Activated T-helper 1 cell treated with anti-CD3 and anti-CD28 coated beads, Interleukin-12 subunit alpha, Interleukin-12 subunit beta, Interleukin-2, Interleukin-4 antibody, amounts not matched to agents 30 ng/mL and 10 ng/mL and 1 ng/mL, durations not matched to agents 14 hours and 24 hours and 36 hours (primary cell): ENCODE measurements at regions not wholly inside any gene's neighbourhood (a gene's known extent, or its start where the extent isn't known, plus 50 kb on each side); places are given as distances from the start of the nearest gene placed in this dataset.

Experiments
- DNase-seq: peaks from one replicate; pipeline ENCODE4 v3.0.0; 2021; ENCODE audit warnings: low spot score
- H3K27ac Mint-ChIP-seq: one replicate; pipeline ENCODE4 v1.8.0; 2021; ENCODE audit warnings: mild to moderate bottlenecking, mixed read lengths
- H3K27me3 Mint-ChIP-seq: one replicate; pipeline ENCODE4 v1.8.0; 2022; ENCODE audit warnings: mild to moderate bottlenecking, moderate library complexity, mixed read lengths; ENCODE audit not compliant: insufficient read depth
- H3K36me3 Mint-ChIP-seq: one replicate; pipeline ENCODE4 v1.8.0; 2021; ENCODE audit warnings: low read depth, mixed read lengths
- H3K4me1 Mint-ChIP-seq: one replicate; pipeline ENCODE4 v1.8.0; 2021; ENCODE audit warnings: low read depth, mixed read lengths
- H3K4me3 Mint-ChIP-seq: one replicate; pipeline ENCODE4 v1.8.0; 2021; ENCODE audit warnings: mild to moderate bottlenecking, moderate library complexity, mixed read lengths
- H3K9me3 Mint-ChIP-seq: one replicate; pipeline ENCODE4 v1.8.0; 2021; ENCODE audit warnings: mixed read lengths
- intact Hi-C: fragments of 100-400 bp; cut with micrococcal nuclease; formaldehyde crosslinking; loops from one replicate; pipeline ENCODE4 v1.15.1; 2024

DNA sequence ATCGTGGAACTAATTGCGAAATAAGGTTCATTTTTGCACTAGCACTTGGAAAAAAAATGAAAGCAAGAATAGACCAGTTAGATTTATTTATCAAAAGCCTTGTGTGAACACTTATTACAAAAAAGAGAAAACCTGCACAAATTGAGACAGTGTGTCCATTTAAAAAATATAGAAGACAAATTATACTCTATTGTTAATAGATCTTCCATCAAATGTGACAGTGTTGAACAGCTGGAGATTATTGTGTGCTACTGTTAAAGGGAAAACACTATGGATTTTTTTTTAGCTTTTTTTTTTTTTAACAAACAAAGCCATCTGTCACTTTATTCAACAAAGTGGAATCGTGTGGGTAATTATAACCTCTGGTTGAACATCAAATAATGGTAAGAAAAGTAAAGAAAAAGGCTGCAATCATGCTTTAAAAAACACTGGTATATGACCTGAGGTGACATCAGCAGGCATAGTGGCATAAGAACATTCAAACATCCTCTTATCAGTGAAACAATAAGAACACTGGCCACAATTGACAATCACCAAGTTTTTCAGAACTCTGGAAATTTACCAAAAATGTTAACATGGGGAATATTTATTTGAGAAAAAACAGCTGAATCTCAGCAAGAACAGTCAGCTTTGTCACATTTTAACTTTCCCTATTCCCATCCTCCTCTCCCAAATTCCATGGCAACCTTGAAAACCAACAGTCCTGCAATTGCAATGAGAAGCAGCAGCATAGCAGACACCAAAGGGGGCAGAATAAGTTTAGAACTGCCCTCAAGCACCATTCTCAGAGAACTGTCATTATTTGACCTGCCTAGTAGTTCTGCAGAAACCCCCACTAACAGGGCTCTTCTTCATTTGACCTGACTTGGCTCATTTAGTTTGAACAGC lies 442.3 kb upstream of the MON1B start:
- DNase-seq, result no peak
- no peaks in the 10 kb centered on the region for H3K4me1 Mint-ChIP-seq
- no peak overlapping the region for H3K27ac Mint-ChIP-seq
- no peaks in the 10 kb centered on the region for H3K27me3 Mint-ChIP-seq
- H3K4me3 Mint-ChIP-seq, result no peak overlapping the region
- intact Hi-C loops, result no loop called here
- peaks cover 7% of the 10 kb centered on the region for H3K9me3 Mint-ChIP-seq
- no peaks in the 10 kb centered on the region for H3K36me3 Mint-ChIP-seq

DNA sequence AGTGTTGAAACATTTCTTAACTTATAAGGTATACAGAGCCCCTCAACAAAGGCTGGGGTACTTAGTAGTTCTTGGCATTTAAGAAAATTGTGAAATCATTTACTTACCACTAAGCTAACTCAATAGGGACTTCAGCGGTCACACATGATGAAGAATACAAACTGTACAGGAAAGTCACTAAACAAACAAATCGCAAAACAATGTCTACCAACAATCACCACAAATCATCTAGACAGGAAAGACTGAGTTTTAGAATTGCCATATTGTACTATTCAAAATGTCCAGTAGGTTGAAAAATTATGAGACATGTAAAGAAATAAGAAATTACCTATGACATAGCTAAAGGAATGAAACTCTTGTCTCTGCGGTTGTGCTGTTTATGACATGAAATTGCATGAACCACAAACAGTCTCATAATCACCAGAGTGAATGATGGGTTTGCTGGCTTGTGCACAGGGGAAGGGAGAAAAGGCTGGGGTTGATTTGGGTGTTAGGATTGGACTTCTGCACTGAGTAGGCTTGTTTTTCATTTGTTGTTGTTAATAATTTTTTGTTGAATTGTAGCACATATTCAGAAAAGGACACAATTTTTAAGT lies 441.1 kb upstream of the MON1B start:
- no peaks in the 10 kb centered on the region for H3K36me3 Mint-ChIP-seq
- DNase-seq, result no peak
- H3K4me1 Mint-ChIP-seq, result no peaks in the 10 kb centered on the region
- no peaks in the 10 kb centered on the region for H3K27me3 Mint-ChIP-seq
- no peak overlapping the region for H3K4me3 Mint-ChIP-seq
- intact Hi-C loops, result no loop called here
- peaks cover 7% of the 10 kb centered on the region for H3K9me3 Mint-ChIP-seq
- no peak overlapping the region for H3K27ac Mint-ChIP-seq

DNA sequence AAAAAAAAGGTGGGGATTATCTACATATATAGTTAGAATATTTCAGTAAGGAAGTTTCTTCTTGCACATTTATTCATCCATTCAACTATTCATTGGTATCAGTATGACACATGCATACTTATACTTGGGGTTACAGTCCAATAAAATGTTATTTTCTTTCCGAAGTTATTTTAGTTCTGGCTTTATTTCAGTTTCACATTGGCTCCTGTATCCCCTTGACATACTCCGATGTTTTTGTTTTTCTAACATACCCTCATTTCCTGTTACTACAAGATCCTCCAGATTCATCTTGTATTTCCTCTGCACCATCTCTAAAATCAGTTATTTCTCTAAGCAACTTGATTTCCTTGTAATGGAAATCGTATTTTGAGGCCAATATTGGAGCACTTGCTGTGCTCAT lies 435.5 kb upstream of the MON1B start:
- H3K4me1 Mint-ChIP-seq, result no peaks in the 10 kb centered on the region
- no peaks in the 10 kb centered on the region for H3K36me3 Mint-ChIP-seq
- no peak overlapping the region for H3K27ac Mint-ChIP-seq
- peaks cover 9% of the 10 kb centered on the region for H3K9me3 Mint-ChIP-seq
- intact Hi-C loops, result no loop called here
- H3K27me3 Mint-ChIP-seq, result no peaks in the 10 kb centered on the region
- DNase-seq, result no peak
- H3K4me3 Mint-ChIP-seq, result no peak overlapping the region

DNA sequence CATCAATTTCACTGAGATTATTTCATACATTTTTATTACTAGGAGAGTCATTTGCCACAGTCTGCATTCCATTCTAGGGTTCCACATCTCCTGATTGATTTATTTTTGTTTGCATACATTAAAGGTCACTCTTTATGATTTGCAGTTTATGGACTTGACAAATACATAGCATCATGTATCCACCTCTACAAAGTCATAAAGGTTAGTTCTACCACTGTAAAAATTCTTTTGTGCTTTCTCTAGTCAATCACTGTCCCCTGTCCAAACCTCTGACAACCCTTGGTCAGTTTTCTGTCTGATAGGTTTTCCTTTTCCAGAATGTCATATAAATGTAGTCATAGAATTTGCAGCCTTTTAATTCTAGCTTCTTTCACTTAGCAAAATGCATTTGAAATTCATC lies 434.6 kb upstream of the MON1B start:
- Mint-ChIP-seq H3K9me3 (peaks cover 13% of the 10 kb centered on the region), H3K27me3 (no peaks in the 10 kb centered on the region), H3K4me1 (no peaks in the 10 kb centered on the region), H3K4me3 (no peak overlapping the region), H3K36me3 (no peaks in the 10 kb centered on the region), H3K27ac (no peak overlapping the region)
- DNase-seq, result no peak
- intact Hi-C loops, result no loop called here

DNA sequence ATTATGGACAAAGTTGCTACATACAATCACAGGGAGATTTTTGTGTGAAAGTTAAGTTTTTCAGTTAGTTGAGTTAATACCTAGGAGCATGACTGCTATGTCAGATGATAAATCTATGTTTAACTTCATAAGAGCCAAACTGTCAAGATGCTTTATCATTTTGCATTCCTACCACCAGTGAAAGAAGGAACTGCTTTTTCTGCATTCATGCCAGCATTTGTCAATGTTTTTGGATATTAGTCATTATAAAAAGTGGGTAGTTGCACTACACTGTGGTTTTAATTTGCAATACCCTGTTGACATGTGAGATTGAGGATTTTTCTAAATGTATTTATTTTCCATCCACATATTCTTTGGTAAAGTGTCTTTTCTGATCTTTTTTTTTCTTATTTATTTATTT lies 434.0 kb upstream of the MON1B start:
- no peaks in the 10 kb centered on the region for H3K27me3 Mint-ChIP-seq
- H3K36me3 Mint-ChIP-seq, result no peaks in the 10 kb centered on the region
- H3K9me3 Mint-ChIP-seq, result peaks cover 13% of the 10 kb centered on the region
- no peaks in the 10 kb centered on the region for H3K4me1 Mint-ChIP-seq
- DNase-seq, result no peak
- H3K4me3 Mint-ChIP-seq, result no peak overlapping the region
- intact Hi-C loops, result no loop called here
- H3K27ac Mint-ChIP-seq, result no peak overlapping the region

DNA sequence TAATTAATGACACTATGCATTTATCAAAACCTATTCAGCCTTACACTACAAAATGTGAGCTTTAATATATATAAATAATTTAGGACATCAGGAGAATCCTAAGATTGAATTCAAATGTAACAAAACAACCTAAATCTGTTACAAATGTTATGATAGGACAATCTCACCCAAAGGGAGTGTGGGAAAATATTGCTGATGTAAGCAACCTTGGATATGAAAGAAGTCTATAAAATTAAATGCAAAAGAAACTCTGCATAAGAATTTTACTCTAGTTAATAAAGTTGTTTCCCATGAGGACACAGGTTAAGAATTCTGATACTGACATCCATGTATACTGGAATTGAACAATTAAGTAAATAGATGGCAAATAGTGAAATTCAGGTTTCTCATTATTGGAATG lies 424.5 kb upstream of the MON1B start:
- Mint-ChIP-seq H3K27me3 (no peaks in the 10 kb centered on the region), H3K4me3 (no peak overlapping the region), H3K9me3 (peaks cover 7% of the 10 kb centered on the region), H3K27ac (no peak overlapping the region), H3K4me1 (no peaks in the 10 kb centered on the region), H3K36me3 (no peaks in the 10 kb centered on the region)
- no peak for DNase-seq
- intact Hi-C loops, result no loop called here

DNA sequence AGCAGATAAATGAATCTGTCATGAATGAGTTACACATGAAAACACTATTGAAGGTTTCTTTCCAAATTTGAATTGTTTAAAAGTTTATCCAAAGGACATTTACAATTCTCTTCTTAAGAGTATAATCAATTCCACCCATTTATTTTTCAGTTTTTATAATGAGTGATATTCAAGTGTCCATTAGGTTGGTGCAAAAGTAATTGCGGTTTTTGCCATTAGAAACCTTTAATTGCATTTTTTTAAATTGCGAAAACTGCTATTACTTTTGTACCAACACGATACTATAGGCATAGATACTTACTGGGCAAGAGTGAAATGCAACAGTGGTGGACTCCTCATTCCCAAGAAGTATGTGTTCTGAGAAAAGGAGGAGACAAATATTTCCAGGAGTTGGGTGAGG lies 422.7 kb upstream of the MON1B start:
- H3K9me3 Mint-ChIP-seq, result peaks cover 5% of the 10 kb centered on the region
- no peak overlapping the region for H3K27ac Mint-ChIP-seq
- H3K27me3 Mint-ChIP-seq, result no peaks in the 10 kb centered on the region
- no peaks in the 10 kb centered on the region for H3K4me1 Mint-ChIP-seq
- intact Hi-C loops, result no loop called here
- no peak for DNase-seq
- no peaks in the 10 kb centered on the region for H3K36me3 Mint-ChIP-seq
- no peak overlapping the region for H3K4me3 Mint-ChIP-seq

DNA sequence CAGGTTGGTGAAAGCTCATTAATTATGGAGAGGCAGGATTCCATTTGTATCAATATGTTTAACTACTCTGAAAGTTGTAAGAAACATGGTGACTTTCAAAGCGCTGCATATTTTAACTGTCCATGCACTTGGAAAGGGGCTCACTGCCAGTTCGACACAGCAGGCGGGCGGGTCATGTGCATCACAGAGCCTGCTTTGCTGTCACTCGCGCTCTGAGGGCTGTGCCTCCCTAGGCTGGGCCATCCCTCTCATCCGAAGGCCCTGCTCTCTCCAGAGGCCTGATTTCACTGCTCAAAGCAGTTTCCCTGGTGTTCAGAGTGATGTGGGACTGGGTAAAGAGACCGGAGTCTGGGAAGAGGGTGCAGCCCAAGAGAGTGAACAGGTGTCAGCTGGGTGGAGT lies 422.0 kb upstream of the MON1B start:
- Mint-ChIP-seq H3K9me3 (peaks cover 5% of the 10 kb centered on the region), H3K4me1 (no peaks in the 10 kb centered on the region), H3K27ac (no peak overlapping the region), H3K27me3 (no peaks in the 10 kb centered on the region), H3K4me3 (no peak overlapping the region), H3K36me3 (no peaks in the 10 kb centered on the region)
- intact Hi-C loops, result no loop called here
- no peak for DNase-seq

DNA sequence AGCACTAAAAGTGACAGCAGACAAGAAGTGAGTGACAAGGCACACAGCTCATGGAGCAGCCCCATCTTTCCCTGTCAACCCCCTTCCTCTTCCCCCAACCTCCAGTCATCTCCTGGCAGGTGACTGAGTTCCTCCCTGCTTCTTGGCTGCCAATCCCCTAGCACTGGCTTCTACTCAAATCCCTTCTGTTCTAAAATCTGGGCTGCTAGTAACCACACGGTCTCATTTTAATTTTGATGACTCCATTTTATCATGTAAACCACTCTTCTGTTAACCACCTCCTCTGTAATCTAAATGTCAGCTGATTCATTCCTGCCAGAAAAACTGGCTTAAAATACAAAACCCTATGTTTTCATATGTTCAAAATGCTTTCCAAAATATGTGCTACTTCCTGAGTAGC lies 419.8 kb upstream of the MON1B start:
- Mint-ChIP-seq H3K27ac (no peak overlapping the region), H3K36me3 (no peaks in the 10 kb centered on the region)
- intact Hi-C loops, result no loop called here

DNA sequence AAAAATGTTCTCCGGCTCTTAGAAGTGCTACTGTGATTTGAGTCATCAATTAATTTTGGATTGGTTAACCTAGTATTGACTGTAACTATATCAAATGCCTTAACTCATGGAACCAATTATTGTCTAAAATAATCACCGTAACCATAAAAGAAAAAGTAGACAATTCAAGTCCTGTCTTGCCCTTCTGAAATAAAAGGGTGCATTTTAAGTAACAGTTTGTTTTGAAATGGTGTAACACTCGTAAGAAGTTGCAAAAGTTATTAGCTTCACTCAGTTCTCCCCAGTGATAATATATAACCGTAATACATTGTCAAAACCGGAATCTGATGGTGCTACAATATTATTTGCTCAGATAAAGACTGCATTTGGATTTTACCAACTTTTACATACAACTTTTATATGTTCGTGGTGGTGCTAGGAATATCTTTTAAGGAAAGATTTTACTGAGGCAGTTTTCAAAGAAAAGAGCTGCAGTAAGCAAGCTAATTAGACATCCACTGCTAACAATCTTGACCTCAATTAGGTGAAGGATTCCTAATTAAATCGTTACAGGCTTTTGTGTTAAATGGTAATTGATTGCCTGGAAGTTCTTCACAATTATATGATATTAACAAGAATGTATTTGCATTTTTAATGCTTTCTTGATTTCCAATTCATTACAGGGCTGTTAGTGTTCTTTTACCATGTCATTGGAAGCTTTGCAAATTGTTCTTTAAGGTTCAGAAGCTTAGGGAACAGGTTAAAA lies 413.1 kb upstream of the MON1B start:
- Mint-ChIP-seq H3K9me3 (no peaks in the 10 kb centered on the region), H3K36me3 (no peaks in the 10 kb centered on the region), H3K27ac (no peak overlapping the region), H3K4me1 (no peaks in the 10 kb centered on the region), H3K27me3 (no peaks in the 10 kb centered on the region), H3K4me3 (no peak overlapping the region)
- no peak for DNase-seq
- intact Hi-C loops, result no loop called here

More for the DNA sequence above, 419.8 kb upstream of the MON1B start:
- DNase-seq, result no peak
- Mint-ChIP-seq H3K4me3 (no peak overlapping the region), H3K9me3 (peaks cover 5% of the 10 kb centered on the region), H3K4me1 (no peaks in the 10 kb centered on the region), H3K27me3 (no peaks in the 10 kb centered on the region)

DNA sequence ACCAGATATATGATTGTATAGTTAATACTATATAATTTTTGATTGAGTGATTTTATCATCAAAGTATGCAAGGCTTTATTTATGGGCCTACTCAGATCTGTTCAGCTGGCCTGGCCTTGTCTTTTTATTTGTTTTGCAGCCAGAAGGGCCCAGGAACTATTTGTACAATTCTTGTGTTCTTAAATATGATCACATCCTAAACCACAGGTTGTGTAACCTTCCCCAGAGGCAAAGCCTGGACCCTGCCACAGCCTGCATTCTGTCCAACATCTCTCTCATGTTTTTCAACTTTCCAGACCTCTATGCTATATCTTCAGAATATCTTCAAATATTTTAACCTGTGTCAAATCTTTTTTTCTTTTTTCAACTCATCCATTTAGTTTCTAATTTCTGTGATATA lies 410.4 kb upstream of the MON1B start:
- peaks cover 4% of the 10 kb centered on the region for H3K9me3 Mint-ChIP-seq
- no peaks in the 10 kb centered on the region for H3K36me3 Mint-ChIP-seq
- no peak overlapping the region for H3K4me3 Mint-ChIP-seq
- intact Hi-C loops, result no loop called here
- no peaks in the 10 kb centered on the region for H3K4me1 Mint-ChIP-seq
- H3K27ac Mint-ChIP-seq, result no peak overlapping the region
- no peak for DNase-seq
- no peaks in the 10 kb centered on the region for H3K27me3 Mint-ChIP-seq

DNA sequence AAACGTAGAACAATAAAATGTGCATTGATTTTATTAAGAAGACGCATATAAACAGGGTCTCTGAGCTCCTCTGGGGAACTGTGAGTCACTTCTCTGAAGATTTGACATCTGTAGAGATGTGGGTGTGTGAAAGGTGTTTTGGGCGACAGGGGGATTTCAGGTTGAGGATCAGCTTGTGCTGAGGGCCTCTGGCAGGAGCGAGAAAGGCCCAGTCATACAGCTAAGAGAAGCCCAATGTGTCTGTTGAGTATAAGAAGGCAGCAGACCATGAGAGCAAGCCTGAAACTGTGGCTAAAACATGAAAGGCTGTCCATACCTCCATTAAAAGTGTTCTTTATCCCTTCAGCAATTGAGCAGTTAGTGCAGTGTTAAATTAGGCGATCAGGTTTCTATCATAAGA lies 406.5 kb upstream of the MON1B start:
- Mint-ChIP-seq H3K4me1 (no peaks in the 10 kb centered on the region), H3K9me3 (peaks cover 9% of the 10 kb centered on the region), H3K36me3 (no peaks in the 10 kb centered on the region), H3K27me3 (no peaks in the 10 kb centered on the region), H3K27ac (no peak overlapping the region), H3K4me3 (no peak overlapping the region)
- no peak for DNase-seq
- intact Hi-C loops, result no loop called here

DNA sequence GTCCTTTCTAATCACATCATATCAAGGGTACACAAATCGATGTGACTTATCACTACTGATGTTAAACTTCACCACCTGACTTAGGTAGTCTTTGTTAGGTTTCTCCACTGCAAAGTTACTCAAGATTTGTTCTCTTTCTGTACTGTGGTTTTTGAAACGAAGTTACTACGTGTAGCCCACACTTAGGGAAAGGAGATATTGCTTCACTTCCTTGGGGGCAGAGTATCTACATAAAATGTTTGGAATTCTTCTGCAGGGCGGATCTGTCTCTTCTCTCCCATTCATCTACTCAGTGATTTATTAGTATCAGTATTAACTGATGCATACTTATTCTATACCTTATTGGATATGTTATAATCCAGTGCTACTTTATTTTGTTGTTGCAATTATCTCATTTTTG lies 403.6 kb upstream of the MON1B start:
- no peaks in the 10 kb centered on the region for H3K4me1 Mint-ChIP-seq
- intact Hi-C loops, result no loop called here
- no peaks in the 10 kb centered on the region for H3K27me3 Mint-ChIP-seq
- no peak overlapping the region for H3K4me3 Mint-ChIP-seq
- no peak for DNase-seq
- H3K36me3 Mint-ChIP-seq, result no peaks in the 10 kb centered on the region
- H3K9me3 Mint-ChIP-seq, result peaks cover 15% of the 10 kb centered on the region
- H3K27ac Mint-ChIP-seq, result no peak overlapping the region
